GM23248 (cell line): ENCODE measurements at regions not wholly inside any gene's neighbourhood (a gene's known extent, or its start where the extent isn't known, plus 50 kb on each side); places are given as distances from the start of the nearest gene placed in this dataset.

Experiments
- EZH2 ChIP-seq: fragments of 200-600 bp; sonication (generic); IDR thresholded peaks from 2 replicates; pipeline ENCODE4 v1.6.1; 2018; ENCODE audit warnings: antibody characterized with exemption, mild to moderate bottlenecking; ENCODE audit not compliant: insufficient read depth, poor library complexity, severe bottlenecking
- EZH2phosphoT487 ChIP-seq: fragments of 200-600 bp; sonication (generic); IDR thresholded peaks from 2 replicates; pipeline ENCODE4 v1.6.1; 2018; ENCODE audit warnings: antibody characterized with exemption, moderate library complexity, mild to moderate bottlenecking, low read depth; ENCODE audit not compliant: insufficient read depth

DNA sequence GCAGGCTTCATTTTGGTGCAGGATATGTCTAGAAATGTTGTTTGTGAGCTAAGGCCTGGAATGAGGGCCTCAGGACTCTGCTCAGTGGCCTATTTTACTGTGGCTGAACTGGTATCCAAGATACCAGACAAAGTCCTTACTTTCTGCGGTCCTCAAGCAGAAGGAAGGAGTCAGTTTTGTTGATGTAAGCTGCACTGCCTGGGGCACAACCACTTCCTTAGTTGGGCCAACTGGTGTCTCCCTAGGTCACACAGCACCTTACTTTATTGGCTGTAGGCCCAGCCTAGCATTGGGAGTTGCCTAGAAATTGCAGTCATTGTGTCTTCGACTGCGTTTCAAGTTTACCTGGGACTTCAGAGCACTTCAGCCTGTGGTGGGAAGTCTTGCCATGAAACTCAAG, 1322.7 kb downstream of the AMY1C start:
- no peak for TF ChIP-seq EZH2
- no peak for TF ChIP-seq EZH2phosphoT487
